ENCODE measurements at regions not wholly inside any gene's neighbourhood (a gene's known extent, or its start where the extent isn't known, plus 50 kb on each side); places are given as distances from the start of the nearest gene placed in this dataset.

GRCh38 chr12:77120156-77121085 lies 55.1 kb upstream of the E2F7 start:
- TF ChIP-seq ZNF274 (IDR thresholded peaks at IDR 0.05; ENCODE audit: low read depth, low read length): no peak
- TF ChIP-seq YY1 (IDR thresholded peaks at IDR 0.05; ENCODE audit: insufficient read depth, insufficient read length): no peak

All from NT2/D1 (cell line).